H1 (cell line): ENCODE measurements at regions not wholly inside any gene's neighbourhood (a gene's known extent, or its start where the extent isn't known, plus 50 kb on each side); places are given as distances from the start of the nearest gene placed in this dataset.
A peak's percentile ranks its signal among the peaks of the same experiment; 100 is the strongest.

Source experiments
- CTCF ChIA-PET: fragments of 300-600 bp; sonication (Branson Sonifier 250); formaldehyde crosslinking; loops from one replicate; lab custom pipeline; 2021; ENCODE audit not compliant: partially characterized antibody; lab: Charles Lee
- POLR2A ChIA-PET: fragments of 300-600 bp; sonication (Branson Sonifier 250); formaldehyde crosslinking; loops from one replicate; lab custom pipeline; 2021; ENCODE audit warnings: inconsistent platforms; ENCODE audit not compliant: partially characterized antibody; lab: Charles Lee
- DNase-seq, 2 experiments: peaks; one replicate each; pipeline versions ENCODE4 v3.0.0 to v3.0.0-alpha.2; 2010 to 2022; ENCODE audit warnings: low spot score in 2 of 2, low read depth in 1 of 2, mixed read lengths in 1 of 2
- FAIRE-seq: peaks from 2 replicates; lab custom pipeline; 2011; peaks lifted over from hg19 to GRCh38; lab: Jason Lieb, UNC
- H2AFZ ChIP-seq: 2 replicates; pipeline ENCODE4 v1.8.1; 2012; ENCODE audit warnings: low read length, inconsistent platforms
- H2AK5ac ChIP-seq: 2 replicates; pipeline ENCODE4 v1.6.1; 2013; ENCODE audit warnings: low read depth, low read length
- H2BK120ac ChIP-seq: replicated peaks from 2 replicates; pipeline ENCODE3; 2013; ENCODE audit warnings: low read depth, low read length, inconsistent platforms
- H2BK12ac ChIP-seq: 2 replicates; pipeline ENCODE4 v1.6.1; 2013; ENCODE audit warnings: low read depth, low read length
- H2BK15ac ChIP-seq: 2 replicates; pipeline ENCODE4 v1.6.1; 2013; ENCODE audit warnings: low read length
- H2BK20ac ChIP-seq: 2 replicates; pipeline ENCODE4 v1.6.1; 2013; ENCODE audit warnings: low read length
- H2BK5ac ChIP-seq: 2 replicates; pipeline ENCODE4 v1.6.1; 2013; ENCODE audit warnings: low read depth, low read length
- H3K14ac ChIP-seq: 2 replicates; pipeline ENCODE4 v1.6.1; 2013; ENCODE audit warnings: inconsistent platforms; ENCODE audit not compliant: insufficient read length
- H3K18ac ChIP-seq: 2 replicates; pipeline ENCODE4 v1.6.1; 2013; ENCODE audit warnings: low read length; ENCODE audit errors: extremely low read depth
- H3K23ac ChIP-seq: 2 replicates; pipeline ENCODE4 v1.6.1; 2013; ENCODE audit warnings: inconsistent platforms; ENCODE audit not compliant: insufficient read length
- H3K23me2 ChIP-seq: 2 replicates; pipeline ENCODE4 v1.6.1; 2013; ENCODE audit warnings: low read depth, low read length
- H3K27ac ChIP-seq: 2 replicates; pipeline ENCODE4 v1.6.1; 2011; ENCODE audit warnings: low read depth, low read length, inconsistent platforms
- H3K27me3 ChIP-seq, 4 experiments: replicated peaks in 1 of 4; 1 replicate in 1 of 4; 2 replicates in 3 of 4; pipeline versions ENCODE4 v1.6.1 to v1.8.1; 2011 to 2013; ENCODE audit warnings: low read length in 3 of 4, mild to moderate bottlenecking in 3 of 4, inconsistent platforms in 2 of 4, mixed read lengths in 2 of 4, moderate library complexity in 1 of 4; ENCODE audit not compliant: control insufficient read depth in 3 of 4, insufficient read depth in 3 of 4; ENCODE audit errors: extremely low read depth in 1 of 4
- H3K36me3 ChIP-seq, 4 experiments: 2 replicates each; pipeline versions ENCODE4 v1.6.1 to v1.8.1; 2011 to 2013; ENCODE audit warnings: mild to moderate bottlenecking in 4 of 4, low read length in 3 of 4, moderate library complexity in 2 of 4, control low read depth in 1 of 4, inconsistent platforms in 1 of 4; ENCODE audit not compliant: insufficient read depth in 4 of 4, control insufficient read depth in 2 of 4
- H3K4ac ChIP-seq: replicated peaks from 2 replicates; pipeline ENCODE3; 2013; ENCODE audit warnings: low read length, low read depth, mixed read lengths, inconsistent platforms; ENCODE audit not compliant: insufficient read length
- H3K4me1 ChIP-seq, 4 experiments: replicated peaks in 1 of 4; 1 replicate in 1 of 4; 2 replicates in 3 of 4; pipeline versions ENCODE4 v1.6.1 to v1.8.1; 2011 to 2013; ENCODE audit warnings: low read length in 3 of 4, inconsistent platforms in 2 of 4, mixed read lengths in 1 of 4; ENCODE audit not compliant: insufficient read depth in 4 of 4, control insufficient read depth in 3 of 4
- H3K4me2 ChIP-seq, 2 experiments: 2 replicates each; pipeline versions ENCODE4 v1.6.1 to v1.8.1; 2011 to 2013; ENCODE audit warnings: low read depth in 2 of 2, low read length in 2 of 2, control low read depth in 1 of 2, inconsistent platforms in 1 of 2, mild to moderate bottlenecking in 1 of 2; ENCODE audit not compliant: insufficient read depth in 1 of 2
- H3K4me3 ChIP-seq, 4 experiments: fragments of 200-600, 300-600 bp in 1 of 4; sonication (generic), shearing (Covaris generic), sonication (Bioruptor Twin) in 1 of 4; 2 replicates each; pipeline versions ENCODE4 v1.5.1 to v1.8.1; 2011 to 2016; ENCODE audit warnings: low read length in 4 of 4, low read depth in 3 of 4, control low read depth in 2 of 4, inconsistent platforms in 2 of 4, mild to moderate bottlenecking in 2 of 4, mixed read lengths in 1 of 4, moderate library complexity in 1 of 4; ENCODE audit not compliant: insufficient read depth in 2 of 4; ENCODE audit errors: extremely low read depth in 1 of 4
- H3K56ac ChIP-seq: replicated peaks from 2 replicates; pipeline ENCODE3; 2013; ENCODE audit warnings: low read depth, mild to moderate bottlenecking, mixed read lengths, low read length, inconsistent platforms; ENCODE audit not compliant: insufficient read length
- H3K79me1 ChIP-seq: 2 replicates; pipeline ENCODE4 v1.6.1; 2013; ENCODE audit warnings: low read depth, low read length, control low read depth
- H3K79me2 ChIP-seq, 2 experiments: 2 replicates each; pipeline versions ENCODE4 v1.6.1 to v1.8.1; 2012 to 2013; ENCODE audit warnings: low read length in 2 of 2, mild to moderate bottlenecking in 2 of 2, inconsistent platforms in 1 of 2; ENCODE audit not compliant: insufficient read depth in 2 of 2, control insufficient read depth in 1 of 2
- H3K9ac ChIP-seq, 4 experiments: replicated peaks in 1 of 4; 1 replicate in 1 of 4; 2 replicates in 3 of 4; pipeline versions ENCODE4 v1.6.1 to v1.8.1; 2011 to 2013; ENCODE audit warnings: low read depth in 3 of 4, low read length in 3 of 4, control low read depth in 2 of 4, mild to moderate bottlenecking in 2 of 4, moderate library complexity in 2 of 4, inconsistent platforms in 1 of 4; ENCODE audit errors: extremely low read depth in 1 of 4
- H3K9me3 ChIP-seq, 2 experiments: 2 replicates each; pipeline versions ENCODE4 v1.6.1 to v1.8.1; 2012 to 2013; ENCODE audit warnings: mild to moderate bottlenecking in 2 of 2, moderate library complexity in 2 of 2, control low read depth in 1 of 2, inconsistent platforms in 1 of 2, low read depth in 1 of 2, low read length in 1 of 2, mixed read lengths in 1 of 2; ENCODE audit not compliant: insufficient read depth in 2 of 2
- H4K20me1 ChIP-seq, 2 experiments: replicated peaks in 1 of 2; 2 replicates each; pipeline versions ENCODE3 to v1.8.1; 2011 to 2013; ENCODE audit warnings: inconsistent platforms in 2 of 2, low read length in 2 of 2, mild to moderate bottlenecking in 1 of 2; ENCODE audit not compliant: insufficient read depth in 2 of 2, control insufficient read depth in 1 of 2
- H4K5ac ChIP-seq: 2 replicates; pipeline ENCODE4 v1.6.1; 2013; ENCODE audit warnings: low read length, low read depth, mixed read lengths, inconsistent platforms; ENCODE audit not compliant: insufficient read length
- H4K8ac ChIP-seq: 2 replicates; pipeline ENCODE4 v1.8.0; 2013; ENCODE audit warnings: mild to moderate bottlenecking, moderate library complexity, low read length, inconsistent platforms; ENCODE audit not compliant: insufficient read depth; ENCODE audit errors: extremely low read depth
- H4K91ac ChIP-seq: replicated peaks from 2 replicates; pipeline ENCODE3; 2013; ENCODE audit warnings: low read length, mixed read lengths, inconsistent platforms; ENCODE audit not compliant: insufficient read length
- CREB1 ChIP-seq: IDR thresholded peaks from 2 replicates; pipeline ENCODE4 v1.6.1; 2012; ENCODE audit warnings: inconsistent platforms
- RAD21 ChIP-seq, 2 experiments: IDR thresholded peaks in 1 of 2; conservative IDR thresholded peaks in 1 of 2; 2 replicates each; pipeline ENCODE4 v1.6.1; 2011; ENCODE audit warnings: low read depth in 2 of 2, low read length in 2 of 2, improper control_type of control experiment in 1 of 2, inconsistent platforms in 1 of 2, mild to moderate bottlenecking in 1 of 2, moderate library complexity in 1 of 2
- WGBS, 2 experiments: shearing (Covaris generic) in 1 of 2; methylation state at CpG; one replicate each; pipeline versions ENCODE4 v1.1.6 to v1.1.7; 2013 to 2015; ENCODE audit warnings: low lambda C conversion rate in 2 of 2, mixed read lengths in 2 of 2, inconsistent platforms in 1 of 2, low coverage in 1 of 2, missing lambda C conversion rate in 1 of 2; ENCODE audit not compliant: insufficient replicate concordance in 2 of 2, insufficient coverage in 1 of 2, insufficient read length in 1 of 2; ENCODE audit errors: extremely low coverage in 1 of 2, missing lambda C conversion rate in 1 of 2; 5-methylcytosine and 5-hydroxymethylcytosine counted together

- H2BK12ac ChIP-seq = no peak overlapping the region
- CTCF ChIA-PET = no interaction called here
- no peak overlapping the region for H4K91ac ChIP-seq
- no peak overlapping the region for H3K27ac ChIP-seq
- H3K79me2 ChIP-seq = no peaks in the 10 kb centered on the region
- no peak overlapping the region for H3K9ac ChIP-seq
- no peak overlapping the region for H2AK5ac ChIP-seq
- H2BK20ac ChIP-seq = no peak overlapping the region
- H3K9me3 ChIP-seq = no peaks in the 10 kb centered on the region
- 0 out of 2 replicates have a peak overlapping the region, but pooled peaks have one; percentile 29 for H2AFZ ChIP-seq
- H3K4me3 ChIP-seq = no peak overlapping the region
- H3K14ac ChIP-seq = no peak overlapping the region
- no peaks in the 10 kb centered on the region for H3K36me3 ChIP-seq
- no peaks in the 10 kb centered on the region for H3K23me2 ChIP-seq
- peak; percentile 24 for FAIRE-seq
- no peak for TF ChIP-seq CREB1
- TF ChIP-seq RAD21 (IDR thresholded peaks at IDR 0.05 in 1 of 2, conservative IDR thresholded peaks at IDR 0.05 in 1 of 2; ENCODE audit: low read depth in 2 of 2, low read length in 2 of 2) = peak in 1 of 2 experiments; percentile 32; a peak in 1 of 4 replicates
- no peak overlapping the region for H2BK120ac ChIP-seq
- H4K8ac ChIP-seq = no peak overlapping the region
- WGBS, 2 experiments = 94% methylated on average over 1 of the region's 1 CpG; no CpG with 5 or more reads in 1 of the 2 experiments
- H2BK5ac ChIP-seq = no peak overlapping the region
- H3K27me3 ChIP-seq = no peaks in the 10 kb centered on the region; a peak in 1 of 7 replicates
- H3K4ac ChIP-seq = no peak overlapping the region
- no peak for DNase-seq
- POLR2A ChIA-PET = no interaction called here
- H4K20me1 ChIP-seq = no peaks in the 10 kb centered on the region
- no peak overlapping the region for H3K18ac ChIP-seq
- no peak overlapping the region for H3K23ac ChIP-seq
- H2BK15ac ChIP-seq = no peak overlapping the region
- no peak overlapping the region for H3K4me2 ChIP-seq
- H4K5ac ChIP-seq = no peak overlapping the region
- no peak overlapping the region for H3K56ac ChIP-seq
- H3K79me1 ChIP-seq = no peaks in the 10 kb centered on the region
- no peaks in the 10 kb centered on the region; a peak in 2 of 7 replicates for H3K4me1 ChIP-seq
Observed at GRCh38 chr6:62746968-62747367, 460.9 kb upstream of the KHDRBS2 start.
